ENCODE measurements at regions not wholly inside any gene's neighbourhood (a gene's known extent, or its start where the extent isn't known, plus 50 kb on each side); places are given as distances from the start of the nearest gene placed in this dataset.

DNA sequence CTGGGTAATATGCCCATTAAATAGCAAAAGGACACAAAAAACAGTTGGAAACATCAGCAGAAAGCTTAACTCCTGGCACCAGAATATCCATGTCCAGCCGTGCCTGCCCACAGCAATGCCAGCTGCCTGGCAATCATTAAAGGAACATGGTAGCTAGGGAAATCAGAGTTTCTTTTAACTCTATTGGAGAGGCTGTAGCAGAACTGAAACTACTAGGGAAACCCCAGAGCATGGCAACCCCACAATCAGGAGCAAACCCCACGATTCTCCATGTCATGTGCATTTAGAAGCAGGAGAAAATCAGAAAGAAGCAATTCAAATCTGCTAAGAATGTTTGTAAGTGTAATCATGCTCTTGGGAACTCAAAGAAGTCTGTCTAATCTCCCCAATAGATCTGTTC, 409.0 kb upstream of the SMIM21 start:
- no peak for DNase-seq

DNA sequence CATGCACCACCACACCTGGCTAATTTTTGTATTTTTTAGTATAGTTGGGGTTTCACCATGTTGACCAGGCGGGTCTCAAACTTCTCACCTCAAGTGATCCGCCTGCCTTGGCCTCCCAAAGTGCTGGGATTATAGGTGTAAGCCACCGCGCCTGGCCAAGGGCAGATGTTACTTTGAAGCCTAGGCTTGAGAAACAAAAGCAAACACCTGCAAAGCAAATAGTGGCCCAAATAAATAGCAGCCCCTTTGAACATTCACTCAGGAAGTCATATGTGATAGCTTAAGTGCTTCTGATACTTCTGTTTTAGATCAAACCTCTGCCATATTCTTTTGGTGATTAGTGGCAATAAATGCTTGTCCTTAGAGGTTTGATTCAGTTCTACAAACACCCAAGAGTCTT, 404.5 kb upstream of the SMIM21 start:
- no peak for DNase-seq

GRCh38 chr18:75830828-75831227, 403.3 kb upstream of the SMIM21 start:
- no peak for DNase-seq

GRCh38 chr18:75829091-75829490, 401.6 kb upstream of the SMIM21 start:
- DNase-seq: no peak

DNA sequence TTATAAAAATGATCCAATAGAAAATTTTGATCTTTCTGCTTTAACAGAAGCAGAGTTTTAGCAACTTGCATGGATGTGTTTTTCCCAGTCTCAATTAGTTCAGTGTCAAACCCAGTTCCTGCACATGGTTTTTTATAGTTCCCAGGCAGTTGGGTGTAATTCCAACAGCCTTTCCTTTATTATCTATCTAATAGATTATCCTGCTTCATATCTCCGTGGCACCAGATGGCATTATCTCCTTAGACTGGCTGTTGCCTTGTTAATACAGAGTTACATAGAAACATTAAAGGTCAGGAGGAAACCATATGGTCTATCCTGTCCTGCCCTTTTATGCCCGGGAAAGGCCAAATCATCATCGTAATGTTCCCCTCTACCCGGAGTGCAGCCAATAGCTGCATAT, 400.9 kb upstream of the SMIM21 start:
- DNase-seq: no peak

DNA sequence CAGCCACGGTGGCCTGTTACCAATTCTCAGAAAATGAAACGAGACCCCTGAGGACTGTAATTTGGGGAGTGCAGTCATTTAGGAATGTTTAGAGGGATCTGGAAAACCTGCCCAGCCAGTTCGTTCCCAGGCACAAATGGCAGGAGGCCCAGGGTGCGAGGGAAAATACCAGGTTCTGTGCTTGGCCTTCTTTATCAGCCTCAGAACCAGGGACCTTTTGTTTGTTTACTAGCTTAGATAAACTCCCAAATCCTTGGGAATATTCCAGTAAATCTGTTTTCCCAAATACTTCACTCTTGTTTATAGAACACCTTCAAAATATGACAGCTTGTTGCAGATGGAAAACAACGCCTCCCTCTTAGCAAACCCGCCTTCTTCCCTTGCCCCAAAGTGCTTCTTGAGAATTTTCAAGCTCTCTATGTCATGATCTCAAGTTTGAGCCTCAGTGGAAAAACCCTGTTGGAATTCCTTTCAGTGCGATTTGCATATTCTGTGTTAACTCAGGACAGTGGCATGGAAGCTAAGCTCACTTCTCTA, 400.3 kb upstream of the SMIM21 start:
- no peak for DNase-seq

DNA sequence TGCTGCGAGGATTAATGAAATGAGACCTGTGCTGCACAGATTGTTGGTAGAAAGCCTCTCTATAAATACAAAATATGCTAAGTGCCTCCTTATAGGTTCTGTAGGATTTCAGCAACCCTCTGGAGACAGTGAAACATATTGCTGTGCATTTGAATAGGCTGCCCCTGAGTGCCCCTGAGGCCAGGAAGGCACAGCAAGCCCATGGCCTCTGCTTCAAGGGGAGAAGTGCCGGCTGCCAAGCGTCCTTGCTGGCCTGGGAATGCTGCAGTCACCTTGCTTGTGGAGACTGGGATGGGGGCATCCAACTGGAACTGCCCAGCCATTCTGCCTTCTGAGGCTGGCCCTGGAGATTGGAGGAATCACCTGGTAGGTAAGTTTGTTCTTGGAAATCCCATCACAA, 397.2 kb upstream of the SMIM21 start:
- DNase-seq: no peak

DNA sequence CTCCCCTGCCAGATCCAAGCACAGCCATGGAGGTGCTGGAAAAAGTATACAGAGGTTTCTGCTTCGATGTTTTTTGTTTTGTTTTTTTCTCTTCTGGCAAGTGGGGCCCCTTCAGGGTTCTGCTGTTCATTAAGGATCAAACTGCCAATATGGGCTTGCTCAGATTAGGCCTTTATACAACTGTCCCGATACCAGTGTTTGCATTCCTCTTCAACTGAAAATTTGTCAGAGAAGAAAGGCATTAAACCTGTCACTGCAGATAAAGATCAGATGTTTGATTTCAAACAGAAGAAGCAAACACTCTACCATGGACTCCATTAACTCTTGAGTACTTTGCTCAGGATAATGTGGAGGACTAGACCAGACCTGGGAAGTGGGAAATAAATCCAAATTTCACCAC, 396.0 kb upstream of the SMIM21 start:
- no peak for DNase-seq

GRCh38 chr18:75818383-75818782, 390.9 kb upstream of the SMIM21 start:
- no peak for DNase-seq

- DNase-seq: no peak
These were observed 388.3 kb upstream of the SMIM21 start for GRCh38 chr18:75815767-75816166.

- DNase-seq: no peak
These were observed 385.3 kb upstream of the SMIM21 start for GRCh38 chr18:75812761-75813160.

GRCh38 chr18:75810961-75811551, 383.6 kb upstream of the SMIM21 start:
- DNase-seq: no peak

DNA sequence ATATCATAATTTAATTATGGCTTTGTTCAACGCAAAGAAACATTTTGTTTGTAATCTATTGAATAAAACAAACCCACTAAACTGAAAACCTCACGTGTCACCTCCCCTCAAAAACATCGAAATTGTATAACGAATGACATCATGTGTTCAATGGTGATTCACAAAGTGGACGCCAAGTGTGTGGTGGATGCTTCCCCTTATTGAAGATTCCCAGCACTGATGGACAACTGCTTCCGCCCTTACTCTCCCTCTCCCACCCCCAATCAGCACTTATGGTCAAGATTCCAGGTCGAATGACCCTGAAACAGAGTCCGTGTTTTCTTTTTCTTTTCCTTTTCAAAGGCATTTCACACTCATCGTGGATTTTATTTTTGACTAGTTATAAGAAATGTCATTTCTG, 383.0 kb upstream of the SMIM21 start:
- no peak for DNase-seq

GRCh38 chr18:75809926-75810255, 382.4 kb upstream of the SMIM21 start:
- no peak for DNase-seq

DNA sequence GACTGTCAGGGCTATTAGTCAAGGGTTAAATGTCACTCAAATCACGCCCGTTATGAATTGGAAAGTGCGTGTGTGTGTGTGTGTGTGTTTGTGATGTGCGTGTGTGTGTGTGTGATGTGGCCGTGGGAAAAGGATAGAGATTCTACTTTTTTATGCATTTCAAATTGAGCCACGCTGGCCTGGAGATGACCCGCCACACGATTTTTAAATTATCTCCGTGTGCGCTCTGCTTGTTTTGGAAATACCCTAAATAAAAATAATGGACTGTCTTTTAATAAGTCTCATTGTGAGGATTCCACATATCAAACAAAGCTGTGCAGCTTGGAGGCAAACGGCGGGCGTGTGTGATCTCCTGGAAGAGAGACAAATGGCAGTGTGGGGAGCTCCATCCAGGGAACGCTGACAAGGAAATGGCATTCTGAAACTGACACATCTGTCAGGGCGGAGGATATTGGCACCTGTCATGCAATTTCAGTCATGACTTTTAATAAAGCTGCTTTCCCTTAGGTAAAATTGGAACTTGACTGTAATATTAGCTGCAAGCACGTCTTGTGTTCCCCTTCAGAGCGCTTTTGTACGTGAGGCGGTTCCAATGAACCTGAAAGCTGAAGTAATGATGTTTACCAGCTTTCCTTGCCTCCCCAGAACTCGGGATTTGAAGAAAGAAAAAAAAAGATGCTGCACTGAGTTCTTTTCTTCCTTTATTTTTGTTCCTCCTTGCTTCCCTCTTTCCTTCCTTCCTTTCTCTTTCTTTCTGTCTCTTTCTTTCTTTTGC, 381.8 kb upstream of the SMIM21 start:
- no peak for DNase-seq

DNA sequence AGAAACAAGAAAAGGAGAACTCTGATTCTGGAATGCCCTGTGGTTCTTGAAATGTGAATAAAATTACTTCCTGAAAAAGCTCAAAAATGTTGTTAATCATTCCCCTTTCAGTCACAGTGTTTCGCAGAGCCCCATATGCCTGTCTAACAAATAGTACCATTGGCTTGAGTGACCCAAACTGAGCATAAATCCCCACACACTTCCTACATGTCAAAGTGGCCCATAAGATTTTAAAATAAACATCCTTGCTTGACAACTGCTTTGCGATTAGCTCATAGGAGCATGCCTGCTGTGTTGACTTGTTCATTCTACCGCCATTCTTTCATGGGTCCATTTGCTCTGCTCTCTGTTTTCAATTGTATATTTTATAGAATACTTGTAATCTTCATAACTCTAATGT, 377.8 kb upstream of the SMIM21 start:
- DNase-seq: no peak

GRCh38 chr18:75802681-75803080, 375.2 kb upstream of the SMIM21 start:
- no peak for DNase-seq

DNA sequence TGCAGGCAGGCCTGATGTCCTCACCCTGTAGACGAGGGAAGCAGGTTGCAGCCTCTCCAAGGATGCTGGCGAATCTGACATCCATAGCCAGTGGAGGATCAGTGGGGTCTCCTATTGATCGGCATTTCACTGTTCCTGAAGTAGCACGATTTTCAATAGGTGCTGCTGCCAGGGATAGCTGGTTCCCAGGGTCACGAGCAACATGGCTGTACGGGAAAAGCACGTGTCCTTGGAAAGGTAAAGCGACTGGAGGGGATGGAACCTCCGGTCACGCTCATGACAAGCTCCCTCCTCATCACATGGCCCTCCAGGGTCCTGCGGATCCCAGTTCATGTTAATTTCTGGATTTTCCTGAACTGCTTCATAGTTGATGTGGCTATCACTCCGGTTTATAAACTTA, 373.7 kb upstream of the SMIM21 start:
- DNase-seq: no peak

GRCh38 chr18:75800331-75800648, 372.8 kb upstream of the SMIM21 start:
- DNase-seq: no peak

DNA sequence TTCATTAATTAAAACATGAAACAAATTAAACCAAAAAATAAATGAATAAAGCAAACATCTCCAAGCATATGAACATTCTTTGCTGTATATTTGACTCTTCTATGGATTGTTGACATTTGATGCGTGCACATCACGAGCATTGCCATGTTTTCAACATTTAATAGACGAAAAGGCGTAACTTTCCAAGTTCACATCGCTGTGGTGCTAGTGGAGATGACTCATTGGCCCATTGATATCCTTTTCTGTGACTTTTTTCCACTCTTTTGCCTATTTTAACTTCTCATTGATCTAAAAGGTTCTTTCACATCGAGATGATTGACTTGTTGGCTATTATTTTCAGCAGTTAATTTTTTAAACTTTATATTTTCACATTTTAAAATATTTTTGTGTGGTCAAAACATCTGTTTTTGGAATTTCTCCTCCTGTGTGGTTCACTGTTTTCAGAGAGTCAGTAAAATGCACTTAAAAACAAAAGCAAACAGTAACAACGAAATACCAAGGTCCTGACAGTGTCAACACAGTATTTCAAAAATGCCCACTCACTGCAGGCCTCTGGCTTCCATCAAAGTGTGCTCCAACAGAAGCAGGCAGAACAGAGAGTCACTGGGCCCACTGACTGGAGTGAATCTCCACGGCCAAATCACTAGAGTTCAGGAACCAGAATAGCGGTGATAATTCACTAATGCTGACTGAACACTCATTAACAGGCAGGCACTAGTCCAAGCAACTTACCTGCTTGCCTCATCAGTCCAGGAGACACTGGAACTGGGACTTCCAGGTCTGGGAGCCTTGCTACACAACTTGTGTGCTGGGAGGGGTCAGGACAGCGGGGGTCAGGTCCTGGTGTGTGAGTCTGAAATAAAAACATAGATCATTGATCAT, 372.2 kb upstream of the SMIM21 start:
- DNase-seq: no peak

- no peak for DNase-seq
These were observed 369.5 kb upstream of the SMIM21 start for GRCh38 chr18:75797046-75797445.

DNA sequence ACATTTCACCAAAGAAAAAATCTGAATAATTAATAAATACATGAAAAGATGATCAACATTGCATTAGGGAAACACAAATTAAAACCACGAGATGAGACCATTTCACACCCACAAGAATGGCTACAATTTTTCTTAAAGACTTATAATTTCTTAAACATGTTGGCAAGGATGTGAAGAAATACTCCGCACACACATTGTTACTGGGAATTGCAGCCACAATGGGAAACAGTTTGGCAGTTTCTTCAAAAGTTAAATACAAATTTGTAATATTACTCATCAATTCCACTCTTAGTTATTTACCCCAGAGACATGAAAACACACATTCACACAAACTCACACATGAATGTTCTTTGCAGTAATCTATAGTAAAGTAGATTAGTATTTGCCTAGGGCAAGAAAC, 363.3 kb upstream of the SMIM21 start:
- no peak for DNase-seq

DNA sequence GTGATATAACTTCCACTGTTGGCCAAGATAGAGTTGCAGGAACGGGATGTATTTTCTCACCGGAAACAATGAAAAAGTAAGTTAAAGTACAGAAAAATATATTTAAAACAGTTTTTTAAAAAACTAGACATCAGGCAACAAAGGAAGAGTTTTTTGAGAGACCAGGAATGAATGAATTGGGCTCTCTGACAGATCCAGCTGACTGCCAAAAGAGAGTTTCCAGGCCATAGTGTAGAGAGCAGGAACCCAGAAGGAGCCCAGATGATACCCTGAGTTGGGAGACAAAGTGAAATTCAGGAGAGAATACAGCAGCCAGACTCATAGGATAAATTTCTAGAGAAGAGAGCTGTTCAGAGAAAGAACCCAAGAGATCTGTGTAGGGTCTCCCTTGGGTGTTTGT, 362.6 kb upstream of the SMIM21 start:
- DNase-seq: no peak

GRCh38 chr18:75785834-75786233, 358.3 kb upstream of the SMIM21 start:
- no peak for DNase-seq
